K562 (cell line): ENCODE measurements at regions not wholly inside any gene's neighbourhood (a gene's known extent, or its start where the extent isn't known, plus 50 kb on each side); places are given as distances from the start of the nearest gene placed in this dataset.
A peak's percentile ranks its signal among the peaks of the same experiment; 100 is the strongest.

ENCODE experiments used
- ATAC-seq: fragments of 200-7000 bp; cut with Tn5 transposase; 3 replicates; pipeline ENCODE4 v1.9.1; 2020; ENCODE audit warnings: moderate library complexity
- BruUV-seq: library from RNA; stranded (reverse); fragments of 400-500 nt; replicated peaks from 2 replicates; lab custom pipeline; 2021; lab: Mats Ljungman, UMichigan
- CTCF ChIA-PET: fragments of 300-600 bp; formaldehyde crosslinking; extraction: SDS; loops from one replicate; lab custom pipeline; 2021; ENCODE audit warnings: low intra/inter-chr PET ratio; lab: Yijun Ruan, JAX
- POLR2A ChIA-PET: fragments of 300-600, 350-650 bp; sonication (Branson Sonifier 250); formaldehyde crosslinking; extraction: SDS; loops from one replicate; lab custom pipeline; 2021; ENCODE audit warnings: antibody characterized with exemption, inconsistent platforms; lab: Yijun Ruan, JAX
- DNase-seq, 4 experiments: peaks; one replicate each; pipeline versions ENCODE4 v3.0.0 to v3.0.0-alpha.2; 2011 to 2018; ENCODE audit warnings: low spot score in 3 of 4, mixed read lengths in 3 of 4; ENCODE audit errors: extremely low read depth in 1 of 4
- FAIRE-seq: peaks from 2 replicates; lab custom pipeline; 2011; peaks lifted over from hg19 to GRCh38; lab: Jason Lieb, UNC
- H2AFZ ChIP-seq: 2 replicates; pipeline ENCODE4 v1.6.0; 2011; ENCODE audit warnings: low read depth, low read length, control low read depth, inconsistent platforms
- H3K27ac ChIP-seq: fragments of 200-600 bp; 3 replicates; pipeline ENCODE4 v1.8.0; 2011; ENCODE audit warnings: low read depth, mild to moderate bottlenecking, control low read depth, inconsistent platforms, low read length, moderate library complexity, mixed read lengths; ENCODE audit errors: extremely low read depth
- H3K27me3 ChIP-seq, 2 experiments: fragments of 300-600 bp in 1 of 2; 2 replicates in 1 of 2; 3 replicates in 1 of 2; pipeline versions ENCODE4 v1.6.0 to v1.8.0; 2011; ENCODE audit warnings: inconsistent platforms in 2 of 2, low read length in 2 of 2, mild to moderate bottlenecking in 1 of 2, mixed read lengths in 1 of 2, moderate library complexity in 1 of 2; ENCODE audit not compliant: control insufficient read depth in 2 of 2, insufficient read depth in 2 of 2
- H3K36me3 ChIP-seq: fragments of 300-600 bp; 3 replicates; pipeline ENCODE4 v1.8.0; 2011; ENCODE audit warnings: mild to moderate bottlenecking, low read length, inconsistent platforms; ENCODE audit not compliant: control insufficient read depth, insufficient read depth
- H3K4me1 ChIP-seq, 2 experiments: fragments of 200-600 bp in 1 of 2; replicated peaks in 1 of 2; 2 replicates in 1 of 2; 3 replicates in 1 of 2; pipeline versions ENCODE4 v1.5.1 to v1.8.0; 2011; ENCODE audit warnings: inconsistent platforms in 2 of 2, low read length in 2 of 2, mild to moderate bottlenecking in 1 of 2, mixed read lengths in 1 of 2, moderate library complexity in 1 of 2; ENCODE audit not compliant: control insufficient read depth in 2 of 2, insufficient read depth in 2 of 2
- H3K4me2 ChIP-seq: 2 replicates; pipeline ENCODE4 v1.6.1; 2011; ENCODE audit warnings: low read length, control low read depth, inconsistent platforms, mixed read lengths; ENCODE audit not compliant: insufficient read depth
- H3K4me3 ChIP-seq: fragments of 200-600 bp; sonication (generic), shearing (Covaris generic); 2 replicates; pipeline ENCODE4 v1.5.1; 2016; ENCODE audit warnings: control low read depth, inconsistent platforms
- H3K79me2 ChIP-seq: fragments of 200-600 bp; 3 replicates; pipeline ENCODE4 v1.8.0; 2011; ENCODE audit warnings: low read length, inconsistent platforms; ENCODE audit not compliant: control insufficient read depth, insufficient read depth
- H3K9ac ChIP-seq, 2 experiments: 2 replicates each; pipeline versions ENCODE4 v1.6.0 to v1.6.1; 2011; ENCODE audit warnings: low read depth in 2 of 2, low read length in 2 of 2, control low read depth in 1 of 2, inconsistent platforms in 1 of 2, mild to moderate bottlenecking in 1 of 2, mixed read lengths in 1 of 2; ENCODE audit not compliant: insufficient read depth in 1 of 2
- H3K9me1 ChIP-seq: one replicate; pipeline ENCODE4 v1.6.0; 2011; ENCODE audit warnings: inconsistent platforms, mild to moderate bottlenecking, low read length, moderate library complexity; ENCODE audit not compliant: control insufficient read depth, insufficient read depth
- H3K9me3 ChIP-seq: replicated peaks from 2 replicates; pipeline ENCODE4 v1.5.1; 2011; ENCODE audit warnings: low read depth, low read length, inconsistent platforms; ENCODE audit not compliant: control insufficient read depth, insufficient read depth
- H4K20me1 ChIP-seq: replicated peaks from 2 replicates; pipeline ENCODE4 v1.6.1; 2011; ENCODE audit warnings: low read length, inconsistent platforms, mixed read lengths; ENCODE audit not compliant: control insufficient read depth, insufficient read depth
- ATF6 ChIP-seq: sonication (generic); formaldehyde crosslinking; IDR thresholded peaks from 2 replicates; pipeline ENCODE4 v1.4.0; 2020; ENCODE audit warnings: mild to moderate bottlenecking, missing genetic modification reagents
- CCNT2 ChIP-seq: IDR thresholded peaks from 2 replicates; pipeline ENCODE4 v1.6.1; 2011; ENCODE audit warnings: borderline replicate concordance, low read depth, mild to moderate bottlenecking, moderate library complexity, mixed read lengths, low read length; ENCODE audit not compliant: insufficient read length; ENCODE audit errors: extremely low read depth
- HES1 ChIP-seq: fragments of 450-650 bp; IDR thresholded peaks from 2 replicates; pipeline ENCODE4 v1.6.1; 2016; ENCODE audit warnings: low read depth, mild to moderate bottlenecking, moderate library complexity
- ILK ChIP-seq: fragments of 450-650 bp; IDR thresholded peaks from 2 replicates; pipeline ENCODE4 v1.6.1; 2016; ENCODE audit warnings: missing genetic modification characterization, low read depth, mild to moderate bottlenecking, missing compliant biosample characterization, moderate library complexity, borderline replicate concordance
- MAFG ChIP-seq: fragments of 450-650 bp; conservative IDR thresholded peaks from 2 replicates; pipeline ENCODE4 v1.6.1; 2016; ENCODE audit warnings: missing genetic modification characterization, missing compliant biosample characterization
- MEF2D ChIP-seq: conservative IDR thresholded peaks from 2 replicates; pipeline ENCODE4 v1.6.1; 2016; ENCODE audit warnings: low read depth, missing genetic modification characterization, missing compliant biosample characterization
- NKRF ChIP-seq: fragments of 450-650 bp; IDR thresholded peaks from 2 replicates; pipeline ENCODE4 v1.6.1; 2016; ENCODE audit warnings: borderline replicate concordance
- RBM15 ChIP-seq: fragments of 200-400 bp; formaldehyde crosslinking; IDR thresholded peaks from 2 replicates; pipeline ENCODE4 v1.6.1; 2018; ENCODE audit warnings: mild to moderate bottlenecking, low read length, moderate library complexity; ENCODE audit not compliant: insufficient read depth
- SAFB2 ChIP-seq: fragments of 200-400 bp; formaldehyde crosslinking; IDR thresholded peaks from 2 replicates; pipeline ENCODE4 v1.6.1; 2018; ENCODE audit warnings: borderline replicate concordance, low read length, low read depth, moderate library complexity; ENCODE audit not compliant: severe bottlenecking
- TSHZ1 ChIP-seq: fragments of 250-450 bp; sonication (Bioruptor Pico); IDR thresholded peaks from 2 replicates; pipeline ENCODE4 v1.4.0; 2020; ENCODE audit warnings: mild to moderate bottlenecking, moderate library complexity
- ZBTB33 ChIP-seq: sonication (generic); formaldehyde crosslinking; IDR thresholded peaks from 2 replicates; pipeline ENCODE4 v1.8.1; 2023; ENCODE audit warnings: mild to moderate bottlenecking, missing genetic modification reagents
- ZEB2 ChIP-seq: fragments of 450-650 bp; IDR thresholded peaks from 2 replicates; pipeline ENCODE4 v1.6.1; 2016
- WGBS: fragments of 100-300 bp; shearing (Covaris generic); methylation state at CpG from one replicate; pipeline ENCODE4 v1.1.6; 2016; ENCODE audit warnings: low coverage, mixed read lengths; ENCODE audit not compliant: insufficient coverage; ENCODE audit errors: missing lambda C conversion rate; 5-methylcytosine and 5-hydroxymethylcytosine counted together
- in situ Hi-C: fragments of 300-500 bp; cut with MboI; formaldehyde crosslinking; loops from 4 replicates; pipeline ENCODE4 v1.15.0; 2018; ENCODE audit warnings: inconsistent platforms, mixed read lengths
- intact Hi-C: fragments of 100-400 bp; cut with micrococcal nuclease; formaldehyde crosslinking; loops from 2 replicates; pipeline ENCODE4 v1.14.2; 2022

- Histone ChIP-seq H3K9me3 (no peaks in the 10 kb centered on the region), H4K20me1 (no peaks in the 10 kb centered on the region), H3K9me1 (no peaks in the 10 kb centered on the region), H3K79me2 (no peaks in the 10 kb centered on the region), H3K4me2 (no peak overlapping the region), H3K9ac (no peak overlapping the region), H3K27ac (no peak overlapping the region), H2AFZ (no peak overlapping the region), H3K4me1 (no peaks in the 10 kb centered on the region), H3K36me3 (no peaks in the 10 kb centered on the region), H3K4me3 (no peak overlapping the region), H3K27me3 (no peaks in the 10 kb centered on the region)
- DNase-seq (no peak), FAIRE-seq (no peak), ATAC-seq (no peak)
- 0% methylated on average over 2 of the region's 2 CpGs for WGBS
- no TSS peak for BruUV-seq
- ChIA-PET CTCF (no interaction called here), POLR2A (no interaction called here)
- intact Hi-C loops (no loop called here), in situ Hi-C loops (no loop called here)
- TF ChIP-seq RBM15 (no peak), CCNT2 (no peak), ILK (tag) (no peak), MAFG (peak; percentile 72), ZEB2 (no peak), HES1 (no peak), TSHZ1 (no peak), NKRF (no peak), ATF6 (no peak), ZBTB33 (CRISPR knock-in tag) (no peak), SAFB2 (no peak), MEF2D (peak; percentile 79)
Measured at GRCh38 chr5:67964619-67965018, 250.9 kb upstream of the PIK3R1 start.
